BE2C (cell line): ENCODE measurements at regions not wholly inside any gene's neighbourhood (a gene's known extent, or its start where the extent isn't known, plus 50 kb on each side); places are given as distances from the start of the nearest gene placed in this dataset.

Experiments
- DNase-seq: peaks from one replicate; pipeline ENCODE4 v3.0.0-alpha.2; 2020
- H3K27me3 ChIP-seq: fragments of 250-450 bp; sonication (Bioruptor Pico); 2 replicates; pipeline ENCODE4 v1.5.1; 2020; ENCODE audit warnings: mild to moderate bottlenecking
- H3K36me3 ChIP-seq: fragments of 250-450 bp; sonication (Bioruptor Pico); 2 replicates; pipeline ENCODE4 v1.5.1; 2020; ENCODE audit warnings: mild to moderate bottlenecking
- H3K4me1 ChIP-seq: fragments of 250-450 bp; sonication (Bioruptor Pico); 2 replicates; pipeline ENCODE4 v1.5.1; 2020
- H3K4me3 ChIP-seq: 2 replicates; pipeline ENCODE4 v1.5.1; 2011; ENCODE audit warnings: low read depth, low read length
- H3K9me3 ChIP-seq: fragments of 250-450 bp; sonication (Bioruptor Pico); 2 replicates; pipeline ENCODE4 v1.5.1; 2020
- CTCF ChIP-seq: IDR thresholded peaks from 2 replicates; pipeline ENCODE4 v1.5.1; 2012; ENCODE audit warnings: mild to moderate bottlenecking, low read depth, low read length

DNA sequence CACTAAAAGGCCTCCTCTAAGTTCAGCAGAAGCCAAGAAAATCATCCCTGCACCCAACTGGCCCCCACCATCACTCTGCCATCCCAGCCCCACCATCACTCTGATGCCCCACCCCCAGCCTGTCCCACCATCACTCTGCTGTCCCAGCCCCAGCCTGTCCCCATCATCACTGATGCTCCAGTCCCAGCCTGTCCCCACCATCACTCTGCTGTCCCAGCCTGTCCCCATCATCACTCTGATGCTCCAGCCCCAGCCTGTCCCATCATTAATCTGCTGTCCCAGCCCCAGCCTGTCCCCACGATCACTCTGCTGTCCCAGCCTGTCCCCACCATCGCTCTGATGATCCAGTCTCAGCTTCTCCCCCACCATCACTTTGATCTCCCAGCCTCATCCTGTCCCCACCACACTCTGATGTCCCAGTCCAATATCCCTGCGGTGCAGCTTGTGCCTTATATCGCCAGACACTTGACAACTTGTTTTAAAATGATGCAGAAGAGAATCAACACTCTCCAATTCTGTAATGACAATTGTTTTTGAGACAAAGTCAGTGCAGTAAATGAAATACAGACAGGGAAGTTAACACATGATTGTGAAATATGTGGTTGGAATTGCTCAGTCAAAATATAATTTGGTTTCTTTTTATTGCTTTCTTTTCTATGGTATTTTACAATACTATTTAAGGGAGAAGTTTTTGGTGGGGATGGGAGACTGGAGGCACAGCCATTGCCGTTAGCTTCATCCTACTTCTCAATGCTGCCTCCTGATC lies 100.8 kb downstream of the TNFAIP3 start:
- Histone ChIP-seq H3K27me3 (no peaks in the 10 kb centered on the region), H3K4me3 (no peak overlapping the region), H3K9me3 (no peaks in the 10 kb centered on the region), H3K4me1 (no peaks in the 10 kb centered on the region), H3K36me3 (no peaks in the 10 kb centered on the region)
- no peak for TF ChIP-seq CTCF
- no peak for DNase-seq

DNA sequence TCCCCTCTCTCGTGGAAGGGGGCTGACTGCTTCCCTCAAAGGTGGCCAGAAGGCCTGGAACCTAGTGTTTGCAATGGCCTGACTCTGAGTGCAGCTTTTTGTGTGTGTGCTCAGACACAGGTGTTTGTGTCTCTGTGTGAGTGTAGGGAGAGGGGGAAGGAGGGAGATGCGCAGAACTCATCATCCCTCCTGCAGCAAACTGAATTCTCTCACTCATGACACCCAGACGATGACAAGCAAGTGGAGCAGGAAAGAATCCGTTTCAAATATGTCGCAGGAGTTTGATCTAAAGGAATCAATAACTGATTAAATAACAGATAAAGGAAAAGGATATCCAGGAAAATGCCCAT lies 101.4 kb downstream of the TNFAIP3 start:
- H3K4me3 ChIP-seq = no peak overlapping the region
- no peak for TF ChIP-seq CTCF
- DNase-seq = no peak

GRCh38 chr6:137968901-137969300 lies 101.8 kb downstream of the TNFAIP3 start:
- H3K4me1 ChIP-seq = no peaks in the 10 kb centered on the region
- DNase-seq = no peak

More for the DNA sequence above, 101.4 kb downstream of the TNFAIP3 start:
- H3K4me1 ChIP-seq = no peaks in the 10 kb centered on the region
- no peaks in the 10 kb centered on the region for H3K27me3 ChIP-seq
- no peaks in the 10 kb centered on the region for H3K36me3 ChIP-seq
- no peaks in the 10 kb centered on the region for H3K9me3 ChIP-seq

DNA sequence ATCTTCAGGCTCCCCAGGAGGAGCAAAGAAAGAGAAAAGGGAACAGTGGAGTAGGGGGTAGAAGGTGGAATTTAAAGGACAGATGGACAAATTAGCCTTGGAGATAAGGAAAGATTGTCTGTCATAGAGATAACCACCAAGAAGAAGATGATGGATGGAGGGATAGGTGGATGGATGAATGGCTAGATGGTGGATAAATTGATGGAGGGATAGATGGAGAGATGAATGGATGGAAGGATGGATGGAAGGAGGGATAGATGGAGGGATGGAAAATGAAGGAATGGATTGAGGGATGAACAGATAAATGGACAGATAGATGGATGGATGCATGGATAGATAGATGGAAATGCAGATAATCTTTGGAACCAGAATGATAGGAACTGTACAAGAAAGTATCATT lies 102.8 kb downstream of the TNFAIP3 start:
- DNase-seq = no peak
- H3K9me3 ChIP-seq = no peaks in the 10 kb centered on the region
- H3K36me3 ChIP-seq = no peaks in the 10 kb centered on the region
- no peak overlapping the region for H3K4me3 ChIP-seq
- no peaks in the 10 kb centered on the region for H3K4me1 ChIP-seq
- H3K27me3 ChIP-seq = no peaks in the 10 kb centered on the region
- no peak for TF ChIP-seq CTCF

More at GRCh38 chr6:137968901-137969300, 101.8 kb downstream of the TNFAIP3 start:
- no peaks in the 10 kb centered on the region for H3K36me3 ChIP-seq
- no peaks in the 10 kb centered on the region for H3K27me3 ChIP-seq
- H3K9me3 ChIP-seq = no peaks in the 10 kb centered on the region
- H3K4me3 ChIP-seq = no peak overlapping the region
- TF ChIP-seq CTCF = no peak

DNA sequence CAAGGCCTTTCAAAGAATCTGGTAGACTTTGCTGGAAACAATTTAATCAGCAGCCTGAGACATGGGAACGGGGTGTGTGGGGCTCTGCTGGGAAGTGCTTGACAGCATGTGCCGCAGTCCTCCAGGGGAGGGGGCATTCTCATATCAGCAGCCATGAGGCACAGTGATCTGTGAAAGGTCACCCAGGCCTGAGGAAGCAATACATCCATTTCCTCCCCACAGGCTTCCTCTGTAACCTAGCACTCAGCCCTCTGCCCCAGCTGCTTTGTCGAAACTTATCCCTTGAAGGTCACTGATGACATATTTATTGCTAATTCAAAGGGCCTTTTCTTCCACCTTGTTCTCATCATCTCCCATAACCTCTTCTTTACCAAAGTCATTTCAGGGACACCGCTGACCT lies 103.3 kb downstream of the TNFAIP3 start:
- DNase-seq = no peak
- Histone ChIP-seq H3K9me3 (no peaks in the 10 kb centered on the region), H3K4me3 (no peak overlapping the region), H3K27me3 (no peaks in the 10 kb centered on the region), H3K36me3 (no peaks in the 10 kb centered on the region), H3K4me1 (no peaks in the 10 kb centered on the region)
- TF ChIP-seq CTCF = no peak

DNA sequence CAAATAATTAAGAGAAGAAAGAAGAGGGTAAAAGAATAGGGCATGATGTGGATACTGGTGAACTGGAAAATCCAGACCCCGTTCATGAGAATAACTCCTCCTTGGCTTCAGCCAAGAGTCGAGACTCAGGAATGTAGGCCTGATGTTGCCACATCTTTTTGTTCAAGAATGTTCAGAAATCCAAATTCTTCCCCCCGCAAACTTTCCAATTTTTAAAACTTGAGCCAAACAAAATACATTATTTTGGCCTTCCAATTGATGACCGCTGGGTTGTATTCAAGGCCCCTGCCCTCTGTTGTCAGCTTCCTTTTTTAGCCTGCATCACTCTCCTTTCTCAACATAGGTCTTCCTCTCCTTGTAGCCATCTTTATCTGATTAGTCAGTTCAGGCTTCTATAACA lies 106.1 kb downstream of the TNFAIP3 start:
- H3K27me3 ChIP-seq = no peaks in the 10 kb centered on the region
- TF ChIP-seq CTCF = no peak
- H3K4me1 ChIP-seq = no peaks in the 10 kb centered on the region
- H3K9me3 ChIP-seq = no peaks in the 10 kb centered on the region
- H3K36me3 ChIP-seq = no peaks in the 10 kb centered on the region
- H3K4me3 ChIP-seq = no peak overlapping the region
- no peak for DNase-seq
